ENCODE measurements at regions not wholly inside any gene's neighbourhood (a gene's known extent, or its start where the extent isn't known, plus 50 kb on each side); places are given as distances from the start of the nearest gene placed in this dataset.

DNA sequence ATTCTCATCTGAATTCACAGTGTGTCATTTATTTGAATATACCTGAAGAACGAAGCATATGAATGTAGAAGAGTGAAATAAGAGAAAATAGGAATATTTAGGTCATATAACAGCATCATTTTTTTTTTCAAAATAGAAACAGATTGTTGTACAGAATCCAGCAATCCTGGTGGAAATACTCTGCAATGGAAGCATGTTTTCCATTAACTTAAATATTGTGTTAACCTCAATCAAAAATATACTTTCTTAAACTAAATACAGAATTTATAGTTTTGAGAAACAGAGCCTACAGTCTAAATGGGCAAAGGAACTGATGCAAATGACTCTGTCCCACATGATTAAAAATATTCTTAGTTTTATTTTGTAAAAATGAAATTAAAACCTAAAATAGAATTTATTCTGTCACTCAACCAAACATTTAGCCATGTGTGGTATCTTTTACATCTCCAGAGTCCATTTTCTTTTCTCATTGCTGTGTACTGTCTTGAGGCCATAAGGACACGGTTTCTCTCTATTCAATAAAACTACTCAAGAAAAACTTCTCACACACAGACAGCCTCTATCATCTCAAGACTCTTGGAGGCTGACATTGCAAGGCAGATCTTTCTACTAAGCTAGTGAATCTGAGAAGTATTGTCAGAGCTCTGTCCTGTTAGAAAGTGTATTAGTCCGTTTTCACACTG lies 322.6 kb downstream of the LTN1 start:
- ATAC-seq, result no peak
- DNase-seq (ENCODE audit: low spot score), result no peak

DNA sequence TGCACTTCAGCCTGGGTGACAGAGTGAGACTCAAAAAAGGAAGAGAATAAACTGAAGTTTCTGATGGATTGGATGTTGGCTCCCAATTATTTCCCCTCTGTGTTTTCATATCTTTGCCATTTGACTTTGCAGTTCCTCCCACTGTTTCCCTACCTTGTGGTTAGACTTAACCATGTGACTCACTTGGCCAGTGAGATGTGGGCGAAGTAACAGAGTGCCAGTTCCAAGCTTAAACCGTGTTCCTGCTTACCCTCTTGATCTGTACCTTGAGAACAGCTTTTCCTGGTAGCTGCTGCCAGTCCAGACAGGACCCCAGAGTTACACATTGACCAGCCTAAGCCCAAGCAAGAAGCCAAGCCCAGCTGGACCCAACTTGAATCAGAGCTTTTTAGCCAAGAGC lies 323.4 kb downstream of the LTN1 start:
- ATAC-seq, result no peak
- no peak for DNase-seq (ENCODE audit: low spot score)

DNA sequence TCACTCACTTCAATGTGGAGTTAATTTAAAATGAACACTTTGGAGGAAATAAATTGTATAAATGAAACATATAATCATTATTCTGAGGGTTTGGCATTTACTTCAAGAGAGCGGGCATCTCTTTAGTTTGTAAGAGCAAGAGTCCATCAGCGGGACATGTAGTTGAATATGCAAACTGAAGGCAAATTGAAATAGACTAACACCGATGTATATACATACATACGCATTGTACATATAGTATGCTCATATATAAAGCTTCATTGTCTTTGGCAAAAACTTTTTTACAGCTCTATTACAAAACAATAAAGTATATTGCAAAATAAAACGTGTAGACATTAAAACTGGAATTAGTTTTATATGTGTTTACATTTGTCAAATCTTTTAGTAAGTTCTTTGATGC lies 328.9 kb downstream of the LTN1 start:
- DNase-seq (ENCODE audit: low spot score), result no peak
- ATAC-seq, result no peak

DNA sequence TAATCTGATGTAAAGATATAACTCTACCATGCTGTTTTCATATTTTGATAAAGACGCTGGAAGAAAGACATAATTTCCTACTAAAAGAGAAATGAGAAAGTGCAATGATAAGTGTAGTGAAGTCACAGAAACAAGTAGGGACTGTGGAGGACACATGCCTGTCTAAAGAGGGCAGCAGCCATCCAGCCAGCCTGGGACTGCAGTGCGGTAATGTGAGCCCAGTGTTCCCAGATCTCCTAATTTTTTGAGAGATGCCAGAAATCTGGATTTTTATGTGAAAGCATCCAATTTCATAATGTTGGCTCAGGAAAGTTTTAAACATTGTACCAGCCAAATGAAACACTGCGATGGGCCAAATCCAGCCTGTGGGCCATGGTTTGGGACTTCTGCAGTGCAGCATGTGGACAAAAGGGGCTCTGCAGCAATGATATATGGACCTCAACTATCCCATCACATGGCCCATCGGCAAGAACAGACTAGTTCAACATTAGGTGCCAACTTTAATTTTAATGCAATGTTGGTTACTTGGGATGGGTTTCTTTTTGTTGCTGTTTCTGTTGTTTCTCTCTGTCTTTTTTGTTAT lies 329.5 kb downstream of the LTN1 start:
- ATAC-seq (no peak), DNase-seq (ENCODE audit: low spot score) (no peak)

DNA sequence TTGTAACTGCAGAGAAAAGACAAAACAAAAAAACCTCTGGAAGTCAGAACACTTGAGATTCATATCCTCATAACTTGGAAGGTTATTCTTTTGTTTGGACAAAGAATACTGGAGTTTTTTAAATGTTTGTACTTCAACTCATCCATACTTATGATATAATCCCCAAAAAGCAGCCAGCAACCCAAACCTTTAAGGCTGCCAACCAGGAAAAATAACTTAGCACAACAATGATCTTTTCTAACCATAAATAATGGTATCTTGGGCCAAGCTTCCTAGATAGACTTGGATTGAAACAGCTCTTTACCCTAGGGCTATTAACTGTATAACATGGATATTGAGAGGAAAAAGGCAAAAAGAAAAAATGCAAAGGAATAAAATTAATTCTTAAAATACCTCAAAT lies 335.1 kb downstream of the LTN1 start:
- no peak for DNase-seq (ENCODE audit: low spot score)

DNA sequence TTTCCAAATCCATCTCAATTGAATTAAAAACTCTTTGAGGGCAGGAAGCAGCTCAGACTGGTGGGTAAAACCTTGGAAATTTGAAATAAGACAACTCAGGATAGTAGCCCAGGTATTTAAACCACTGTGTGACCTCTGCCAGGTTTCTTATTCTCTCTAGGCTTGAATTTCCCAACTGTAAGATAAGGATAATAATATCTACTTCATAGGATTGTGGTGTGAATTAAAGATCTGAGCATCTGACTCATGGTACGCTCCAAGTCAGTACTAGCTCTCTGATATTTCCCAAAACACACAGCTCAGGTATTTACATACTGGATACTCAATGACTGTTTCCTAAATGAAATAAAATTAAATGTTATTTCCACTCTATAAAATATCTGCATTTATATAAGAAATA lies 337.2 kb downstream of the LTN1 start:
- ATAC-seq, result no peak
- no peak for DNase-seq (ENCODE audit: low spot score)

More for the DNA sequence above, 335.1 kb downstream of the LTN1 start:
- ATAC-seq, result no peak

DNA sequence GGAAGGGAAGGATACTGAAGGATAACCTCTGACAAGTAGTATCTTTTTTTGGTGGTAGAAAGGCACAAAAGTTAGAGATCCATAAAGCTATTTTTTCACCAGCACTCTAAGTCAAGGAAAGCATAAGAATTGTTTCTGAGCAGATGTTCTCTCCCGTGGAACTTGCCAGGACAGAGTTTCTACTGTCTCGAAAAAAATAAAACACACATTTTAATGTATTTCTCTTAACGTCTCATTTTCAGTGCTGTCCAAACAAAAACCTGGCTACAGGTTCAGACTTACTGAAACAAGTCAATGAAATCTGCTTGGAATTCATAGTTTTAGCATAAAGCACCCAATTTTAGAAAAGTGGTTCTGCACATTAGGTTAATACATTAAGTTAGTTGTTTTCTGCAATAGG lies 338.3 kb downstream of the LTN1 start:
- DNase-seq (ENCODE audit: low spot score) (no peak), ATAC-seq (no peak)

DNA sequence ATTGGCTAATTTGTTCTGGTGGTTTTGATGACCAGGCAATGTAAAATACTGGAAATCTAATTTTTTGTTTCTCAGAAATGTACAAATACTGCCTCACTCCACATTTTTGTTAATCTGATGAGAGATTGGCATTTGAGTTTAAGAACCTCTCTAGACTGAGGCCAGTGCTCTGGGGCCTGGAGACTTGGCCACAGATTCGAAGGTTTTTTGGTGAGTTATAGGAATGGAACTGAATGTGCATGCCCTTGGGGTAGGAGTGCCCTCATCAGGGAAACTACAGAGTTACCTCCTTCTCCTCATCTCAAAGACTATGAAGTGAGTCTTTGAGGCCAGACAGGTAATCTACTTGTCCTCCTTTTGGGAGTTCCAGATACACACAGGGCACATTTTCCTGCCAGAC lies 347.9 kb downstream of the LTN1 start:
- DNase-seq (ENCODE audit: low spot score), result no peak
- no peak for ATAC-seq

DNA sequence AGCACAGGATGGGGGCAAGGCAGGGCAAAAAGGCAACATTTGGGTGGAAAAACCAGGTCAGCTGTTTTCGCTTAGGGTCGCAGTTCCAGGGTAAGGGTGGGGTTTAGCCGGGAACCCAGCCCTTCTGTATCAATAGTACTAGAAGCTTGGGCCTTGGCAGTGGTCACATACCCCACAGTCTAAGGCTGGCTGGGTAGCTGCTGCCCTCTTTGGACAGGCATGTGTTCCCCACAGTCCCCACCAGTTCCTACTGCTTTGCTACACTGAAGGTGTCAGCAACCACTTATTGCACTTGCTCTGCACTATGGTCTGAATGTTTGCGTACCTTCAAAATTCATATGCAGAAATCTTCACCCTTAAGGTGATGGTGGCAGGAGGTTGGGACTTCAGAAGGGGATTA lies 349.8 kb downstream of the LTN1 start:
- no peak for ATAC-seq

DNA sequence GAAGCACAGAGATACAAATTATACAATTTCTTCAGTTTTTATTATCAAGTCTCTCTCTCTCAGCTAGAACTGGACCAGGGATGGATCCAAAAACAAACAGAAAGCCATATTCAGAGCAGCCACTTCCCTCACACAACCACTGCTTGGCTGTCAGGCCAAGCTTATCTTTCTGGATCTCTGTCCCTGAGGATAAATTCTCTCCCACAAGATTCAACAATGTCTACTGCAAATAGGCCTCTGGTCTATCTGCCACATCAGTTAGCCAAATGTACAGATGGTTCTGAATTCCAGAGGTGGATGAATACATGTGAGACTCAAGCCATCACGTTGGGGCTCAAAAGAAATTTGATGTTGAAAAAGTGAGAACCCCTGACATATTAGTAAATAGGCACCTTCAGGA lies 350.9 kb downstream of the LTN1 start:
- no peak for ATAC-seq

More for the DNA sequence above, 349.8 kb downstream of the LTN1 start:
- DNase-seq (ENCODE audit: low spot score), result no peak

DNA sequence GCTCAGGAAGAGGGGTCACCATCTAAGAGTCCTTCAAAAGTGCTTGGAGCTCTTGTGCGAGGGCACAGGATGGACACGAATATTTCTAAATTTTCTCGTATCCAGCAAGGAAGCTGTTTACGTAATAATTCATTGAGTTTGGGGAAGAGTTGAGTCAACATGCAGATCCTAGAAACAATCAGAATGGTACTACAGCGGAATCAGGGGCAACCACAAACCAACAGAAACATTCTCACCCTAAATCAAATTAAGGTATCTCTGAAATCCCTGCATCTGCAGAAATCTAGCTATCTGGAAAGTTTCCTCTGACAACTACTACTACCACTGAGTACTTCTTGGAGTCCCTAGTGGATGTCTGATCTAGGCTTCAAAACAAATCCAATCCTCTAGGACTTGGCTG lies 352.4 kb downstream of the LTN1 start:
- no peak for ATAC-seq
- no peak for DNase-seq (ENCODE audit: low spot score)

More for the DNA sequence above, 350.9 kb downstream of the LTN1 start:
- DNase-seq (ENCODE audit: low spot score), result no peak

DNA sequence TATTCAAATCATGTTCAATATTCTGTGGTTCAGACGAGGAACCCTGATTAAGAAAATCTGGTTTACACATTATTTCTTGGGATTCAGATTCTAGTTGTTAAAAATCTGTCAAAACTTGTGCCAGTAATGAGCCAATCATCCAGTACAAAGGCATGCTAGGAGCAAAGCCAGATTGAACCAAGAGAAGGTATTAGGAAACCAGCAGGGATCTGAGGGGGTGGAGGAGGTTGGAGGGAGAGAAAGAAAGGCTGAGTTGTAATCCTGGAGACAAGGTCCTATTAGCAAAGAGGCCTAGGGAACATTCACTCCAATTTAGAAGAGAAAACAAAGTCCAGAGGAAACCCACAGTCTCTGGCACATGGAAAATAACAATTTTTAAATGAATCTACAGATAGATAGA lies 352.9 kb downstream of the LTN1 start:
- ATAC-seq, result no peak
- no peak for DNase-seq (ENCODE audit: low spot score)

DNA sequence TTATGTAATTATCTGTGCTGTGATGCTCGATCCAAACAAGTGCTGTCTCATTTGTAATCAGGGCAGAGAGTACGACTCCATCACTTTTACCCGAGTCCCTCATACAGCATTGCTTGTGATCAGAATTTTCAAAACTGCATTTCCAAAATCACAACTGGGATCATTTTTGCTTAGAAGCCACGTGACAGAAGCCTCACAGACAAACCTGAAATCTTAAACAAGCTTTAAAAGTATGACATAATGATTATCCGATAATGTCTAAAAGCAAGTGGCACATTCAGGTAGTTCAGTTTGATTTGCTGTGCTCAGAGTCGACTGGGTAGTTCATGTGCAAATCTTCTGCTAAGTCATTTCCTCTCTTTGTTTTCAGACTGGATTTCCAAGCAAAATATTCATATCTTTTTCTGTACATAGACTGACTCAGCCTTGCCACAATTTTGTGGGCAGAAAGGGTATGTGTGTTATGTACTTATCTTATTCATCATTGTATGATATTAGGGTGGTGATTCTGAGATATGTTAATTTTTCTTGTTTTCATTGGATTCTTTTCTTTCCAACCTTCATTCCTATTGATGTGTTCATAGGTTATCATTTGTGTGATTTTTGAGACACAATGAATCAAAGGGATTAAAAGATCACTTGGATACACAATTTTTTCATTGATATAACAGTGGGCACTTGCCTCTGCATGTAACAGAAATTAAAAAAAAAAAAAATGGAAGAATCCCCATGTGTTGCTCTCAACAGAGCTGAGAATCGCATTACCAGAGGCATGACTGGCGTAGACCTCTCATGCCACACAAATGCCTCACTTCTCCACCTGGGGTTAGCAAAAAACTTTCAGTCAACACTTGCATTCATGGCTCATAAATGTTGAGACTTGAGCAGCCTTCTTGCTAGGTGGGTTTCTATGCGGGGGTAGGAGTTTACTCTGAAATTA lies 355.7 kb downstream of the LTN1 start:
- ATAC-seq (no peak), DNase-seq (ENCODE audit: low spot score) (no peak)

DNA sequence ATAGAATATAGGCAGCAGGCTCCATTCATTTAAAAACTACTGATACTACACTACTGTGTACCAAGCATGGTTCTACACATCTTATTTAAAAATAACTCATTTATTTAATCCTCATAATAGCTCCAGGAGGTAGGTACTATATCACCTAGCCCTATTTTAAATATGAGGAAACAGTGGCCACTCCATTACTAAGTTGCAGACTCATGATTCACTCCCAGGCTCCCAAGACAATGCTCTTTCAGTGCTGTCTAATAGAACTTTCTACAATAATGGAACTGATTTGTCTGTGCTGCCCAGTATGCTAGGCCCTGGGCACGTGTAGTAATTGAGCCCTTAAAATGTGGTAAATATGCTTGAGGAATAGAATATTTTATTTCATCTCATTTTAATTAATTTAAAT lies 357.1 kb downstream of the LTN1 start:
- ATAC-seq (no peak), DNase-seq (ENCODE audit: low spot score) (no peak)

DNA sequence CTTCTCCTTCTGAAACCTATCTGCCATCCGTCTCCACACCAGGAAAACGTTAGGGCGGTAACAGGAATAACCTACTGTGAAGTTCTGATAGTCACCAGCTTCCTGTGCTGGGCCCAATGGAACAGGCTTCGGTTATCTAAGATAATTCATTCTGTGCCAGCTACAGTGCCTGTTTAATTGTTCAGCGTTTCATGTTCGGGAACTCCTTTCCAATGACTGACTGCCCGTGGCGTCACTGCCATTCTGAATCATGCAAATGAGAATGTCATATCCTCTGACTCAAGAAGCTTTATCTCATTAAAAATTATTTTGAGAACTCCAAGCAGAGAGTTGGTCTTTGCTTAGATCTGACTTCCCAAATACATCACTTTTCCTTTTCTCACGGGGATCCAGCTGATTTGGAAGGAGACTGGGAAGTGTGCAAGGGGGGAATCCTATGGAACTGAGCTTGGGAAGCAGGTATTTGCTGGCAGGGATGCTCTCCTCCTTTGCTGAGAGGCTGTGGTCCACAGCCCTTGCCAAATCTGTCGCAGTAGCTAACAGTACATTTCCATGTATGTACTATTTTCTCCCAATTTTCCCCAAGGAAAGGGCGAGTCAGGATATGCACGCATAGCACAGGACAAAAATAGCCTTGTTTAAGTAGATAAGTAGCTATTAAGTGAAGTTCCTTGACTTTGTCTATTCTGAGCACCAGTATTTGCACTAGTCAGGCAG lies 358.7 kb downstream of the LTN1 start:
- ATAC-seq (no peak), DNase-seq (ENCODE audit: low spot score) (no peak)

DNA sequence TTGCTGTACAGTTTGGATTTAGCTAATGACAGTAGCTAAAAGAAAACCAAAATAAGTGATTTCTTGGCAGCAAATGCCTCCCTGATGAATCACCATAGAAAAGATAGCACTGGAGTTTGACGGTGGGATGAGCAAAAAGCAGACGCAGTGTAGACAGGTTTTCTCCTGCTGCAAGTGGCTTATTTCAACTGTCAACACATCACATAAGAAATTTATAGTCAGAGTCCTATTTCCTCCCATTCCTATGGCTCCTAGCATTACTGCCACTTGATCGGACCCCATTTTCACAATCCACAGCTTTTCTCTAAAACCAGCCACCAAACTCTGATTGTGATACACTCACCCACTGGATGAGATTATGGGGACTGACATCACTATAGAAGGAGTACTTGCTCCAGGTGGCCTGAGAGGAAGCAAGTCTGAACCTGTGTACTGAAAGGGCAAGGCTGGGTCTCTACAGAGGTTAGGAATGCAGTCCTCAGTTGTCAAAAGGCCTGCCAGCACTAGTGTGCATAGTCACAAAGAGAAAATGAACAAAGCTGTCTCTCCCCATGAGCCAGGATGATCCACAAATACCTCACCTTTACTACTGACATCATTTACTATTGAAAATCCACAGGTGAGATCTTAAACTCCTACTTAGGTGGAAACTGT lies 359.8 kb downstream of the LTN1 start:
- no peak for ATAC-seq
- DNase-seq (ENCODE audit: low spot score), result no peak

DNA sequence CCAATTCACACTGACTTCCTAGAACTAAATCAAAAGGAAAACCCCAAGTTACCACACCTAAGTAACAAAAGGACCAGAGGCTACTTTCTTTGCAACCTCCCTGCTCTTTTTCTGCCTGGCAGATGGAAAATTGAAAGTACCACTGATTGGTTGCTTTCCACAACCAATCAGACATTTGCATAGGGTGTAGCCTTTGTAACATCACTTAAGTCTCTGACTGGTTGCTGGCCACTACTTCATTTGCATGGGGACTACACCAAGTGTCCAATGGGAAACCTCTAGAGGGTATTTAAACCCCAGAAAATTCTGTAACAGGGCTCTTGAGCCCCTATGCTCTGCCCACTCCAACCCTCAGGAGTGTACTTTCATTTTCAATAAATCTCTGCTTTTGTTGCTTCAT lies 365.0 kb downstream of the LTN1 start:
- no peak for DNase-seq (ENCODE audit: low spot score)
- no peak for ATAC-seq

DNA sequence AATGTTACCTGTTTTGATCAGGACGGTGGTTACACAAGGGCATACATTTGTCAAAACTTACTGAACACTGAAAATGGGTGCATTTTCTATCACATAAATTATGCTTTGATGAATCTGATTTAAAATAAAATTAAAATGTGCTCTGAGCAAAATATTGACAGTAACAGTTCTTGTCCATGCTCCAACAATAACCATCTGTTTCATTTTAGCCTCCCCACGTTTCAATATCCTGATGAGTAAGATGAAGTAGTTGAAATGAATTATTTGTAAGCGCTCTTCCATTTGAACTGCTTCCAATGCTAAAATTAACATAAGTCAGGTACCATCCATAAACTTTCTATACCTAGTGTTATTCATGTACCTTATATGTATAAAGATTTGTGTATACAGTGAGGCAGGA lies 365.4 kb downstream of the LTN1 start:
- DNase-seq (ENCODE audit: low spot score), result no peak
- ATAC-seq, result no peak

DNA sequence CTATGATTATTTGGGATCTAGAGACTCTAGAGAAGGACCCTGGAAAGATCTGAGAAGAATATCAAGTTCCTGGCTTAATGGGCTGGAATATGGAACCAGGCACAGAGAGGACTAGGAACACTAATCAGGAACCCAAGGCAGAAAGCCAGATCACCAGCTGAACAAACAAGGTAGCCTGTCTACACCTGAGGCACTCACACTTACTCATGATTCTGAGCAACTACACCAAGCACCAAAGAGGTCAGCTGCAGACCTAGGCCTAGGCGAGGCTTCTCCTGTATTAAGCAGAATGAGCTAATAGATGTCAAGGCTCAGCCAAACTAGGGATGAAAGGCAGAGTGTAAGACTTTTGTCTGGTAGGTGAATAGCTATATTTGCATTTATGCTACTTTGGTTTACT lies 368.1 kb downstream of the LTN1 start:
- no peak for DNase-seq (ENCODE audit: low spot score)
- no peak for ATAC-seq

DNA sequence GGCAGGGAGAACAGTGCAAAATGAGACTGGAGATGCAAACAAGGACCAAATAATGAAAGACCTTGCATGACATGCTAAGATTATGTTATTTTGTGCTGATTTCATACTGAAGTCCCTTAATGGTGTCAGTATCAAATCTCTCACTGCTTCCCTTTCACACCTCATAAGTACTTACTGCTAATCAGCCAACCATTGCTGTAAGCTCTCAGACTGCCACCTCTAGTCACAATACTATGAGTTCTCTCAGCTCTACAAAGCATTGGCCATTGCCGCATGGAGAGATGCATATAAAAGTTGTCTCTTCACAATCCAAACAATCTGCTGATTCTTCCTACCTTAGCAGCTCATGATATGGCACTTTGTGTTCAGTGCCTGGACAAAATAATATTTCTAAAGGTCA lies 375.4 kb downstream of the LTN1 start:
- no peak for DNase-seq (ENCODE audit: low spot score)
- no peak for ATAC-seq

DNA sequence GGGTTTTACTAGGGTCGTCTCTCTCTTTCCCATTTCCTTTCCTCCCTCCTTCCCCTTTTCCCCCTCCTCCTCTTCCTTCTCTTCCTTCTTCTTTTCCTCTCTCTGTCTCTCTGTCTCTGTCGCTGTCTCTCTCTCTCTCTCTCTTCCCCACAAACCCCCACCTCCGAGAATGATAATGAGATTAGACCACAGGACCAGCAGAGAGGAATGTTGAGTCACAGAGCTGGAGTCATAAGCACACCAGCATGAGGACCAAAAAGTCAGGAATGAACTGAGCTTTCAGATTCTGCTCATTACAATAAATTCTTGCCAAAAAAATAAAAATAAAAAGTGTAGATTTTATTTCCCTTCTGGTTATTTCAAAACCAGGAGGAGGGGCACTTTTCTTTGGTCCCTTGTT lies 377.4 kb downstream of the LTN1 start:
- DNase-seq (ENCODE audit: low spot score) (no peak), ATAC-seq (no peak)
